HG03097 (cell line): ENCODE measurements at regions not wholly inside any gene's neighbourhood (a gene's known extent, or its start where the extent isn't known, plus 50 kb on each side); places are given as distances from the start of the nearest gene placed in this dataset.

Experiments used
- ATAC-seq: cut with Tn5 transposase; IDR thresholded peaks from one replicate; pipeline ENCODE4 v1.9.1; 2021; ENCODE audit not compliant: unreplicated experiment, low FRiP score

- no peak for ATAC-seq
These were observed 207.8 kb upstream of the TARS1 start for GRCh38 chr5:33232731-33233505.

- no peak for ATAC-seq
These were observed 205.5 kb upstream of the TARS1 start for GRCh38 chr5:33235304-33235703.

- no peak for ATAC-seq
These were observed 204.9 kb upstream of the TARS1 start for GRCh38 chr5:33235824-33236223.

- ATAC-seq = no peak
These were observed 203.3 kb upstream of the TARS1 start for GRCh38 chr5:33237471-33237870.

GRCh38 chr5:33238826-33239695, 201.7 kb upstream of the TARS1 start:
- no peak for ATAC-seq

GRCh38 chr5:33240558-33240957, 200.2 kb upstream of the TARS1 start:
- no peak for ATAC-seq

GRCh38 chr5:33241802-33242201, 199.0 kb upstream of the TARS1 start:
- ATAC-seq = no peak

- no peak for ATAC-seq
These were observed 198.5 kb upstream of the TARS1 start for GRCh38 chr5:33242277-33242676.

GRCh38 chr5:33244441-33245150, 196.2 kb upstream of the TARS1 start:
- no peak for ATAC-seq

- no peak for ATAC-seq
These were observed 186.2 kb upstream of the TARS1 start for GRCh38 chr5:33254579-33254978.

GRCh38 chr5:33257807-33258429, 182.8 kb upstream of the TARS1 start:
- no peak for ATAC-seq

GRCh38 chr5:33258553-33258952, 182.2 kb upstream of the TARS1 start:
- ATAC-seq = no peak

GRCh38 chr5:33260098-33260497, 180.7 kb upstream of the TARS1 start:
- no peak for ATAC-seq

GRCh38 chr5:33261305-33261704, 179.5 kb upstream of the TARS1 start:
- ATAC-seq = no peak

GRCh38 chr5:33261747-33262146, 179.0 kb upstream of the TARS1 start:
- no peak for ATAC-seq

GRCh38 chr5:33267801-33268200, 173.0 kb upstream of the TARS1 start:
- no peak for ATAC-seq

GRCh38 chr5:33268374-33268773, 172.4 kb upstream of the TARS1 start:
- no peak for ATAC-seq

- no peak for ATAC-seq
These were observed 170.1 kb upstream of the TARS1 start for GRCh38 chr5:33270671-33271070.

- ATAC-seq = no peak
These were observed 169.2 kb upstream of the TARS1 start for GRCh38 chr5:33271606-33272005.

- no peak for ATAC-seq
These were observed 168.5 kb upstream of the TARS1 start for GRCh38 chr5:33272288-33272687.

GRCh38 chr5:33273985-33274384, 166.8 kb upstream of the TARS1 start:
- ATAC-seq = no peak
